RWPE2 (cell line): ENCODE measurements at regions not wholly inside any gene's neighbourhood (a gene's known extent, or its start where the extent isn't known, plus 50 kb on each side); places are given as distances from the start of the nearest gene placed in this dataset.

Experiments
- ATAC-seq: fragments of 200-7000 bp; cut with Tn5 transposase; 3 replicates; pipeline ENCODE4 v1.9.1; 2021; ENCODE audit warnings: low read depth
- DNase-seq: peaks from one replicate; pipeline ENCODE4 v3.0.0-alpha.2; 2020; ENCODE audit warnings: low spot score
- H3K27ac ChIP-seq: fragments of 450-650 bp; 2 replicates; pipeline ENCODE4 v1.5.1; 2017; ENCODE audit warnings: mild to moderate bottlenecking; ENCODE audit not compliant: poor library complexity, severe bottlenecking
- H3K27me3 ChIP-seq: fragments of 250-450 bp; sonication (Bioruptor Pico); 2 replicates; pipeline ENCODE4 v1.5.1; 2021; ENCODE audit warnings: mild to moderate bottlenecking, moderate library complexity; ENCODE audit not compliant: insufficient read depth, poor library complexity, severe bottlenecking
- H3K36me3 ChIP-seq: fragments of 250-450 bp; sonication (Bioruptor Pico); 2 replicates; pipeline ENCODE4 v1.5.1; 2020; ENCODE audit warnings: low read depth, mild to moderate bottlenecking, moderate library complexity
- H3K4me1 ChIP-seq: fragments of 250-450 bp; sonication (Bioruptor Pico); 2 replicates; pipeline ENCODE4 v1.5.1; 2021; ENCODE audit warnings: mild to moderate bottlenecking, moderate library complexity; ENCODE audit not compliant: insufficient read depth, poor library complexity, severe bottlenecking
- H3K4me3 ChIP-seq: fragments of 250-450 bp; sonication (Bioruptor Pico); 2 replicates; pipeline ENCODE4 v1.5.1; 2021; ENCODE audit warnings: mild to moderate bottlenecking, moderate library complexity; ENCODE audit not compliant: severe bottlenecking
- H3K9me3 ChIP-seq: fragments of 250-450 bp; sonication (Bioruptor Pico); 2 replicates; pipeline ENCODE4 v1.5.1; 2021; ENCODE audit warnings: mild to moderate bottlenecking, moderate library complexity; ENCODE audit not compliant: severe bottlenecking
- CTCF ChIP-seq: fragments of 450-650 bp; IDR thresholded peaks from one replicate; pipeline ENCODE4 v1.5.1; 2017; ENCODE audit warnings: mild to moderate bottlenecking, moderate library complexity; ENCODE audit not compliant: poor library complexity, severe bottlenecking

GRCh38 chr6:93721386-93722048 lies 302.2 kb upstream of the EPHA7 start:
- no peak overlapping the region for H3K4me3 ChIP-seq
- ATAC-seq, result peak; percentile 48; the same call in 1 of the 3 replicates
- no peak for DNase-seq
- H3K36me3 ChIP-seq, result no peaks in the 10 kb centered on the region
- H3K27me3 ChIP-seq, result no peaks in the 10 kb centered on the region
- H3K9me3 ChIP-seq, result no peaks in the 10 kb centered on the region
- no peak overlapping the region for H3K27ac ChIP-seq
- no peaks in the 10 kb centered on the region for H3K4me1 ChIP-seq
- no peak for TF ChIP-seq CTCF

- H3K9me3 ChIP-seq, result peaks cover 3% of the 10 kb centered on the region
- DNase-seq, result no peak
- no peaks in the 10 kb centered on the region for H3K27me3 ChIP-seq
- no peak overlapping the region for H3K27ac ChIP-seq
- no peaks in the 10 kb centered on the region for H3K36me3 ChIP-seq
- H3K4me1 ChIP-seq, result no peaks in the 10 kb centered on the region
- ATAC-seq, result no peak
- no peak overlapping the region for H3K4me3 ChIP-seq
- TF ChIP-seq CTCF, result no peak
These were observed 294.6 kb upstream of the EPHA7 start for GRCh38 chr6:93713974-93714373.

- no peak for ATAC-seq
- no peaks in the 10 kb centered on the region for H3K4me1 ChIP-seq
- no peaks in the 10 kb centered on the region for H3K36me3 ChIP-seq
- no peaks in the 10 kb centered on the region for H3K27me3 ChIP-seq
- TF ChIP-seq CTCF, result no peak
- H3K9me3 ChIP-seq, result no peaks in the 10 kb centered on the region
- H3K4me3 ChIP-seq, result no peak overlapping the region
- no peak for DNase-seq
- no peak overlapping the region for H3K27ac ChIP-seq
These were observed 284.1 kb upstream of the EPHA7 start for GRCh38 chr6:93703431-93703830.

- H3K36me3 ChIP-seq, result no peaks in the 10 kb centered on the region
- H3K27me3 ChIP-seq, result no peaks in the 10 kb centered on the region
- no peaks in the 10 kb centered on the region for H3K4me1 ChIP-seq
- no peak overlapping the region for H3K4me3 ChIP-seq
- H3K27ac ChIP-seq, result no peak overlapping the region
- ATAC-seq (no peak), DNase-seq (no peak)
- TF ChIP-seq CTCF, result no peak
- H3K9me3 ChIP-seq, result no peaks in the 10 kb centered on the region
These were observed 282.2 kb upstream of the EPHA7 start for GRCh38 chr6:93701526-93701925.

- Histone ChIP-seq H3K27ac (no peak overlapping the region), H3K36me3 (no peaks in the 10 kb centered on the region), H3K27me3 (no peaks in the 10 kb centered on the region), H3K9me3 (no peaks in the 10 kb centered on the region), H3K4me3 (no peak overlapping the region), H3K4me1 (no peaks in the 10 kb centered on the region)
- TF ChIP-seq CTCF, result no peak
- ATAC-seq, result no peak
- no peak for DNase-seq
These were observed 266.1 kb upstream of the EPHA7 start for GRCh38 chr6:93685494-93685893.
